Eye (tissue), 1 donor: ENCODE measurements at regions not wholly inside any gene's neighbourhood (a gene's known extent, or its start where the extent isn't known, plus 50 kb on each side); places are given as distances from the start of the nearest gene placed in this dataset.
"Not testable (repeated sequence)": the region's sequence is repeated elsewhere in the genome, so short reads cannot be mapped to it uniquely, and the experiment has no call there.

Experiments used
- DNase-seq: peaks from one replicate; pipeline ENCODE4 v3.0.0-alpha.2; 2015

- DNase-seq, result peak; percentile 37
Measured at GRCh38 chr10:128178302-128178958, 52.2 kb upstream of the MKI67 start.

GRCh38 chr10:128180843-128181242, 54.6 kb upstream of the MKI67 start:
- peak; percentile 56 for DNase-seq

GRCh38 chr10:128185627-128186026, 59.4 kb upstream of the MKI67 start:
- no peak for DNase-seq

- DNase-seq, result no peak
Measured at GRCh38 chr10:128186959-128187787, 61.0 kb upstream of the MKI67 start.

GRCh38 chr10:128187788-128188185, 61.6 kb upstream of the MKI67 start:
- no peak for DNase-seq

- no peak for DNase-seq
Measured at GRCh38 chr10:128189176-128189575, 63.0 kb upstream of the MKI67 start.

GRCh38 chr10:128191847-128192246, 65.6 kb upstream of the MKI67 start:
- DNase-seq, result no peak

GRCh38 chr10:128201826-128202225, 75.6 kb upstream of the MKI67 start:
- not testable (repeated sequence) for DNase-seq

- no peak for DNase-seq
Measured at GRCh38 chr10:128203028-128203427, 76.8 kb upstream of the MKI67 start.

GRCh38 chr10:128205591-128205990, 79.4 kb upstream of the MKI67 start:
- not testable (repeated sequence) for DNase-seq

GRCh38 chr10:128206676-128207075, 80.5 kb upstream of the MKI67 start:
- no peak for DNase-seq

GRCh38 chr10:128209862-128210214, 83.6 kb upstream of the MKI67 start:
- no peak for DNase-seq

GRCh38 chr10:128210215-128211063, 84.2 kb upstream of the MKI67 start:
- DNase-seq, result peak; percentile 81

- no peak for DNase-seq
Measured at GRCh38 chr10:128211064-128211504, 84.9 kb upstream of the MKI67 start.

GRCh38 chr10:128211953-128212727, 85.9 kb upstream of the MKI67 start:
- DNase-seq, result peak; percentile 94

- DNase-seq, result no peak
Measured at GRCh38 chr10:128213156-128213555, 86.9 kb upstream of the MKI67 start.

GRCh38 chr10:128215733-128216132, 89.5 kb upstream of the MKI67 start:
- DNase-seq, result no peak

- no peak for DNase-seq
Measured at GRCh38 chr10:128217136-128217535, 90.9 kb upstream of the MKI67 start.

- DNase-seq, result no peak
Measured at GRCh38 chr10:128218161-128218560, 91.9 kb upstream of the MKI67 start.

- no peak for DNase-seq
Measured at GRCh38 chr10:128219295-128219694, 93.1 kb upstream of the MKI67 start.

GRCh38 chr10:128220021-128220420, 93.8 kb upstream of the MKI67 start:
- DNase-seq, result no peak

- no peak for DNase-seq
Measured at GRCh38 chr10:128221117-128221516, 94.9 kb upstream of the MKI67 start.

GRCh38 chr10:128221807-128222206, 95.6 kb upstream of the MKI67 start:
- DNase-seq, result no peak
